Activated T-helper 2 cell treated with anti-CD3 and anti-CD28 coated beads, Interferon-gamma antibody, Interleukin-2, Interleukin-4, amounts not matched to agents 10 μg/mL and 5 μg/mL and 100 μg/mL, durations not matched to agents 14 hours and 24 hours and 36 hours (primary cell): ENCODE measurements at regions not wholly inside any gene's neighbourhood (a gene's known extent, or its start where the extent isn't known, plus 50 kb on each side); places are given as distances from the start of the nearest gene placed in this dataset.
"Not testable (repeated sequence)": the region's sequence is repeated elsewhere in the genome, so short reads cannot be mapped to it uniquely, and the experiment has no call there.

Experiments
- DNase-seq: peaks from one replicate; pipeline ENCODE4 v3.0.0; 2021; ENCODE audit warnings: low spot score
- H3K27ac Mint-ChIP-seq: one replicate; pipeline ENCODE4 v1.8.0; 2021; ENCODE audit warnings: mixed read lengths
- H3K27me3 Mint-ChIP-seq: one replicate; pipeline ENCODE4 v1.8.0; 2021; ENCODE audit warnings: low read depth, mixed read lengths
- H3K36me3 Mint-ChIP-seq: one replicate; pipeline ENCODE4 v1.8.0; 2021; ENCODE audit warnings: low read depth, mixed read lengths
- H3K4me1 Mint-ChIP-seq: one replicate; pipeline ENCODE4 v1.8.0; 2021; ENCODE audit warnings: low read depth, mixed read lengths
- H3K4me3 Mint-ChIP-seq: one replicate; pipeline ENCODE4 v1.8.0; 2021; ENCODE audit warnings: low read depth, mild to moderate bottlenecking, moderate library complexity, mixed read lengths
- H3K9me3 Mint-ChIP-seq: one replicate; pipeline ENCODE4 v1.8.0; 2021; ENCODE audit warnings: mixed read lengths
- intact Hi-C: fragments of 100-400 bp; cut with micrococcal nuclease; formaldehyde crosslinking; loops from one replicate; pipeline ENCODE4 v1.15.1; 2023

GRCh38 chr3:144023543-144023942 is 51.9 kb downstream of the DIPK2A start:
- H3K4me1 Mint-ChIP-seq, H3K36me3 Mint-ChIP-seq, H3K4me3 Mint-ChIP-seq, H3K27ac Mint-ChIP-seq, intact Hi-C loops, H3K27me3 Mint-ChIP-seq, H3K9me3 Mint-ChIP-seq, DNase-seq: not testable (repeated sequence)

GRCh38 chr3:144028798-144029411 is 57.3 kb downstream of the DIPK2A start:
- Mint-ChIP-seq H3K9me3 (no peaks in the 10 kb centered on the region), H3K27ac (no peak overlapping the region), H3K27me3 (peaks cover 4% of the 10 kb centered on the region), H3K36me3 (no peaks in the 10 kb centered on the region), H3K4me1 (peaks cover 6% of the 10 kb centered on the region), H3K4me3 (no peak overlapping the region)
- intact Hi-C loops = no loop called here
- no peak for DNase-seq

GRCh38 chr3:144029769-144030168 is 58.1 kb downstream of the DIPK2A start:
- peaks cover 4% of the 10 kb centered on the region for H3K27me3 Mint-ChIP-seq
- no peak for DNase-seq
- no peaks in the 10 kb centered on the region for H3K36me3 Mint-ChIP-seq
- no peak overlapping the region for H3K27ac Mint-ChIP-seq
- peaks cover 6% of the 10 kb centered on the region for H3K4me1 Mint-ChIP-seq
- no peaks in the 10 kb centered on the region for H3K9me3 Mint-ChIP-seq
- intact Hi-C loops = no loop called here
- H3K4me3 Mint-ChIP-seq = no peak overlapping the region

- intact Hi-C loops = no loop called here
These were observed 60.3 kb downstream of the DIPK2A start for GRCh38 chr3:144031938-144032337.

GRCh38 chr3:144032531-144033239 is 61.1 kb downstream of the DIPK2A start:
- Mint-ChIP-seq H3K4me3 (no peak overlapping the region), H3K27ac (no peak overlapping the region), H3K9me3 (no peaks in the 10 kb centered on the region), H3K36me3 (no peaks in the 10 kb centered on the region), H3K27me3 (peaks cover 10% of the 10 kb centered on the region), H3K4me1 (peaks cover 6% of the 10 kb centered on the region)
- intact Hi-C loops = no loop called here
- DNase-seq = no peak

More at GRCh38 chr3:144031938-144032337, 60.3 kb downstream of the DIPK2A start:
- peaks cover 6% of the 10 kb centered on the region for H3K4me1 Mint-ChIP-seq
- H3K4me3 Mint-ChIP-seq = no peak overlapping the region
- H3K36me3 Mint-ChIP-seq = no peaks in the 10 kb centered on the region
- no peak for DNase-seq
- H3K27me3 Mint-ChIP-seq = peaks cover 8% of the 10 kb centered on the region
- no peak overlapping the region for H3K27ac Mint-ChIP-seq
- no peaks in the 10 kb centered on the region for H3K9me3 Mint-ChIP-seq

- Mint-ChIP-seq H3K4me1 (peaks cover 6% of the 10 kb centered on the region), H3K9me3 (no peaks in the 10 kb centered on the region), H3K27me3 (peaks cover 10% of the 10 kb centered on the region), H3K27ac (no peak overlapping the region), H3K4me3 (no peak overlapping the region), H3K36me3 (no peaks in the 10 kb centered on the region)
- no peak for DNase-seq
- intact Hi-C loops = no loop called here
These were observed 61.6 kb downstream of the DIPK2A start for GRCh38 chr3:144033240-144033589.

- H3K27me3 Mint-ChIP-seq = peaks cover 10% of the 10 kb centered on the region
- no peak overlapping the region for H3K27ac Mint-ChIP-seq
- no peak overlapping the region for H3K4me3 Mint-ChIP-seq
- H3K36me3 Mint-ChIP-seq = no peaks in the 10 kb centered on the region
- DNase-seq = no peak
- peaks cover 6% of the 10 kb centered on the region for H3K4me1 Mint-ChIP-seq
- H3K9me3 Mint-ChIP-seq = no peaks in the 10 kb centered on the region
- intact Hi-C loops = no loop called here
These were observed 62.2 kb downstream of the DIPK2A start for GRCh38 chr3:144033863-144034262.

- Mint-ChIP-seq H3K4me3 (no peak overlapping the region), H3K36me3 (no peaks in the 10 kb centered on the region), H3K27me3 (peaks cover 15% of the 10 kb centered on the region), H3K27ac (no peak overlapping the region), H3K4me1 (peaks cover 6% of the 10 kb centered on the region), H3K9me3 (no peaks in the 10 kb centered on the region)
- no peak for DNase-seq
- intact Hi-C loops = no loop called here
These were observed 63.2 kb downstream of the DIPK2A start for GRCh38 chr3:144034715-144035290.

- intact Hi-C loops = no loop called here
- H3K4me1 Mint-ChIP-seq = peaks cover 6% of the 10 kb centered on the region
- DNase-seq = no peak
These were observed 64.9 kb downstream of the DIPK2A start for GRCh38 chr3:144036498-144036897.

GRCh38 chr3:144039661-144040060 is 68.0 kb downstream of the DIPK2A start:
- no peaks in the 10 kb centered on the region for H3K36me3 Mint-ChIP-seq
- intact Hi-C loops = no loop called here
- H3K27me3 Mint-ChIP-seq = peaks cover 17% of the 10 kb centered on the region
- H3K27ac Mint-ChIP-seq = no peak overlapping the region
- no peaks in the 10 kb centered on the region for H3K4me1 Mint-ChIP-seq
- no peaks in the 10 kb centered on the region for H3K9me3 Mint-ChIP-seq
- DNase-seq = no peak
- H3K4me3 Mint-ChIP-seq = no peak overlapping the region

More at GRCh38 chr3:144036498-144036897, 64.9 kb downstream of the DIPK2A start:
- Mint-ChIP-seq H3K27ac (no peak overlapping the region), H3K27me3 (peaks cover 17% of the 10 kb centered on the region), H3K36me3 (no peaks in the 10 kb centered on the region), H3K9me3 (no peaks in the 10 kb centered on the region), H3K4me3 (no peak overlapping the region)

GRCh38 chr3:144041960-144042556 is 70.4 kb downstream of the DIPK2A start:
- H3K9me3 Mint-ChIP-seq = no peaks in the 10 kb centered on the region
- intact Hi-C loops = no loop called here
- no peaks in the 10 kb centered on the region for H3K36me3 Mint-ChIP-seq

GRCh38 chr3:144045766-144046165 is 74.1 kb downstream of the DIPK2A start:
- Mint-ChIP-seq H3K27ac (no peak overlapping the region), H3K9me3 (no peaks in the 10 kb centered on the region), H3K4me3 (no peak overlapping the region), H3K36me3 (no peaks in the 10 kb centered on the region), H3K27me3 (peaks cover 6% of the 10 kb centered on the region), H3K4me1 (no peaks in the 10 kb centered on the region)
- no peak for DNase-seq
- intact Hi-C loops = no loop called here

More at GRCh38 chr3:144041960-144042556, 70.4 kb downstream of the DIPK2A start:
- no peak for DNase-seq
- no peak overlapping the region for H3K4me3 Mint-ChIP-seq
- no peak overlapping the region for H3K27ac Mint-ChIP-seq
- H3K27me3 Mint-ChIP-seq = peaks cover 13% of the 10 kb centered on the region
- H3K4me1 Mint-ChIP-seq = no peaks in the 10 kb centered on the region

GRCh38 chr3:144049374-144049773 is 77.8 kb downstream of the DIPK2A start:
- H3K36me3 Mint-ChIP-seq = no peaks in the 10 kb centered on the region
- no peak for DNase-seq

More at GRCh38 chr3:144049374-144049773, 77.8 kb downstream of the DIPK2A start:
- no peaks in the 10 kb centered on the region for H3K27me3 Mint-ChIP-seq
- intact Hi-C loops = no loop called here
- H3K9me3 Mint-ChIP-seq = no peaks in the 10 kb centered on the region
- no peaks in the 10 kb centered on the region for H3K4me1 Mint-ChIP-seq
- H3K4me3 Mint-ChIP-seq = no peak overlapping the region
- no peak overlapping the region for H3K27ac Mint-ChIP-seq
